ENCODE measurements at regions not wholly inside any gene's neighbourhood (a gene's known extent, or its start where the extent isn't known, plus 50 kb on each side); places are given as distances from the start of the nearest gene placed in this dataset.
"Not testable (repeated sequence)": the region's sequence is repeated elsewhere in the genome, so short reads cannot be mapped to it uniquely, and the experiment has no call there.

DNA sequence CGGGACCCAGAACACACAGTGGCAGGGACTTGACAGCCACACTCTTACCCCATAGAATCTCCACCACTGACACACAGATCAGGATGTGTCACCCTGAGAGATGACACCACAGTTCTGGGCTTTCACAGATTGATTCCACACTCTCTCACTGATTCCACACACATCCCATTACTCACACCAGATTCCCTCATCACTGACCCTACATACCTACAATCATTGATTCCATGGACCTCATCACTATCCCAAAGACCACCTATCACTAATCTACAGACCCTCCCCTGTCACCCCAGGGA lies 57.6 kb upstream of the ZNF527 start:
- H3K4me3 ChIP-seq (ENCODE audit: low read depth, low read length): no peak overlapping the region
- no peak for DNase-seq (ENCODE audit: low read depth)
- no peak for TF ChIP-seq MYC (IDR thresholded peaks at IDR 0.05; ENCODE audit: low read depth, low read length)
- TF ChIP-seq, protein P1, sequence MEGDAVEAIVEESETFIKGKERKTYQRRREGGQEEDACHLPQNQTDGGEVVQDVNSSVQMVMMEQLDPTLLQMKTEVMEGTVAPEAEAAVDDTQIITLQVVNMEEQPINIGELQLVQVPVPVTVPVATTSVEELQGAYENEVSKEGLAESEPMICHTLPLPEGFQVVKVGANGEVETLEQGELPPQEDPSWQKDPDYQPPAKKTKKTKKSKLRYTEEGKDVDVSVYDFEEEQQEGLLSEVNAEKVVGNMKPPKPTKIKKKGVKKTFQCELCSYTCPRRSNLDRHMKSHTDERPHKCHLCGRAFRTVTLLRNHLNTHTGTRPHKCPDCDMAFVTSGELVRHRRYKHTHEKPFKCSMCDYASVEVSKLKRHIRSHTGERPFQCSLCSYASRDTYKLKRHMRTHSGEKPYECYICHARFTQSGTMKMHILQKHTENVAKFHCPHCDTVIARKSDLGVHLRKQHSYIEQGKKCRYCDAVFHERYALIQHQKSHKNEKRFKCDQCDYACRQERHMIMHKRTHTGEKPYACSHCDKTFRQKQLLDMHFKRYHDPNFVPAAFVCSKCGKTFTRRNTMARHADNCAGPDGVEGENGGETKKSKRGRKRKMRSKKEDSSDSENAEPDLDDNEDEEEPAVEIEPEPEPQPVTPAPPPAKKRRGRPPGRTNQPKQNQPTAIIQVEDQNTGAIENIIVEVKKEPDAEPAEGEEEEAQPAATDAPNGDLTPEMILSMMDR (IDR thresholded peaks at IDR 0.05; ENCODE audit: low read depth, low read length): no peak
- TF ChIP-seq POLR2A (IDR thresholded peaks at IDR 0.05; ENCODE audit: extremely low read depth, insufficient read length): no peak
- TF ChIP-seq, protein P2, sequence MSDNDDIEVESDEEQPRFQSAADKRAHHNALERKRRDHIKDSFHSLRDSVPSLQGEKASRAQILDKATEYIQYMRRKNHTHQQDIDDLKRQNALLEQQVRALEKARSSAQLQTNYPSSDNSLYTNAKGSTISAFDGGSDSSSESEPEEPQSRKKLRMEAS (IDR thresholded peaks at IDR 0.05; ENCODE audit: low read depth, low read length): no peak

DNA sequence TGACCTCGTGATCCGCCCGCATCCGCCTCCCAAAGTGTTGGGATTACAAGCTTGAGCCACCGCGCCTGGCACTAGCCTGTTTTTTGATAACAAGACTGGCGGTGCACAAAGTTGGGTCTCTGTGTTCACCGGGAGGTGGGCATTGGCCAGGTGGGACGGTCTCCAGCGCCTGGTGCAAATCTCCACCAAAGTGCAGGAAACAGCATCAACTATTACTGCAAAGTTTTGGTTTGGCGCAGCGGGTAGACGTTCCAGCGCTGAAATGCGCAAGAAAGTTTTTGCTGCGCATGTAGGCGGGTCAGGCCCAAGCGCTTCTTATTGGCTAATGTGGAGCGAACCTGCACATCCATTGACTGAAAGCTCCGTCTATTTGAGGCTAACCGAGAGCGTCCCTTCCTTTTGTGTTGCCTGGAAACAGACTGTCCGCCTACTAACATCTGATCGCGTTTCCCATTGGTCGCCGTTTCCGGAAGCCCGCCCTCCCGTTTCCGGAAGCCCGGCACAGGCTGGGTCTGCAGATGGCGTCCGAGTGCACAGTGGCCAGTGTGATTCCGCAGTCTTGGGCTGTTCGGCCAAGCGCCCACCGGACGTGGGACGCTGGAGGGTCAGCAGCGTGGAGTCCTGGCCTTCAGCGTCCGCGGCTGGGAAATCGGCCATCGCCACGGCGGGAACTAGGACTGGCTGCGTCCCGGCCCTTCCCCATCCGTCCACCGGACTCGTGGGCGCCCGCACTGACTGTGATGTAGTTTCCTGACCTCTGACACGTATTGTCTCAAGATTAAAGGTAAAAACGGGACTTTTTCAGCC lies 53.3 kb upstream of the ZNF527 start:
- DNase-seq (ENCODE audit: low read depth): peak; percentile 95
- TF ChIP-seq MYC (IDR thresholded peaks at IDR 0.05; ENCODE audit: low read depth, low read length) (no peak; the same call in 1 of the 2 replicates), POLR2A (IDR thresholded peaks at IDR 0.05; ENCODE audit: extremely low read depth, insufficient read length) (peak; percentile 57)
- TF ChIP-seq, protein P1 (IDR thresholded peaks at IDR 0.05; ENCODE audit: low read depth, low read length): no peak
- TF ChIP-seq, protein P2 (IDR thresholded peaks at IDR 0.05; ENCODE audit: low read depth, low read length): 0 out of 2 replicates have a peak, but pooled peaks have one; percentile 4
- peak overlapping the region; percentile 91 for H3K4me3 ChIP-seq (ENCODE audit: low read depth, low read length)

DNA sequence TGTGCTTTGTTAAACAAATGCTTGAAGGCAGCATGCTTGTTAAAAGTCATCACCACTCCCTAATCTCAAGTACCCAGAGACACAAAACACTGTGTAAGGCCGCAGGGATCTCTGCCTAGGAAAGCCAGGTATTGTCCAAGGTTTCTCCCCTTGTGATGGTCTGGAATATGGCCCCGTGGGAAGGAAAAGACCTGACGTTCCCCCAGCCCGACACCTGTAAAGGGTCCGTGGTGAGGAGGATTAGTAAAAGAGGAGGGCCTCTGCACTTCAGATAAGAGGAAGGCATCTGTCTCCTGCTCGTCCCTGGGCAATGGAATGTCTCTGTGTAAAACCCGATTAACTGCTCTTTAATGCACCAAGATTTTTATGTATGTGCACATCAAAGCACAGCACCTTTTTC lies 49.9 kb upstream of the ZNF527 start:
- not testable (repeated sequence) for DNase-seq (ENCODE audit: low read depth); H3K4me3 ChIP-seq (ENCODE audit: low read depth, low read length)
